Bronchial epithelial cell (primary cell): ENCODE measurements at regions not wholly inside any gene's neighbourhood (a gene's known extent, or its start where the extent isn't known, plus 50 kb on each side); places are given as distances from the start of the nearest gene placed in this dataset.
"Not testable (repeated sequence)": the region's sequence is repeated elsewhere in the genome, so short reads cannot be mapped to it uniquely, and the experiment has no call there.

Experiments
- DNase-seq: peaks from one replicate; pipeline ENCODE4 v3.0.0-alpha.2; 2010; ENCODE audit warnings: low read depth
- FAIRE-seq: peaks from 2 replicates; lab custom pipeline; 2011; peaks lifted over from hg19 to GRCh38; lab: Jason Lieb, UNC
- H3K27me3 ChIP-seq: 2 replicates; pipeline ENCODE4 v1.5.1; 2011; ENCODE audit warnings: low read length; ENCODE audit not compliant: control insufficient read depth, insufficient read depth
- H3K36me3 ChIP-seq: 2 replicates; pipeline ENCODE4 v1.5.1; 2011; ENCODE audit warnings: low read length; ENCODE audit not compliant: control insufficient read depth, insufficient read depth
- H3K4me3 ChIP-seq: 2 replicates; pipeline ENCODE4 v1.5.1; 2011; ENCODE audit warnings: mild to moderate bottlenecking, low read depth, low read length, control low read depth
- TF ChIP-seq, protein P1 (sequence below): IDR thresholded peaks from 2 replicates; pipeline ENCODE4 v1.5.1; 2011; ENCODE audit warnings: mild to moderate bottlenecking, moderate library complexity, low read length, control low read depth, inconsistent platforms; ENCODE audit not compliant: insufficient read depth, severe bottlenecking

DNA sequence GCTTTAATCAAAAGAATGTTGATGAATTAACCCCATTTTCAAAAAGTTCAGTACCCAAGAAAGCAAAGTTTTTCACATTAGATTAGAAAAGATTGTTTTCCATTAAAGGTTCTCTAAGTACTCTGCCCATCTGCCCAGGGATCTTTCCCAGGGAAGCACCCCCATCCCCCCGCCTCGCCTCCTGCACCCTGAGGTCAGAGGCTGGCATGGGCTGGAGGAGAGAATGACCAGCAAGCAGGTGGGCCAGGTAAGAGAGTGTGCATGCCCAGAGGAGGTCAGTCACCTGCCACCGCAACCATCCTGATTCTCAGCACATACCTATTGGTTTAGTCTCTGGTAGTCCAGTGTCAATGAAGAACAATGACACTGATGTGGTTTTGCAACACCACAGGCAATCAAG, 279.4 kb upstream of the ZNF507 start:
- FAIRE-seq (no peak), DNase-seq (no peak)
- Histone ChIP-seq H3K27me3 (no peaks in the 10 kb centered on the region), H3K36me3 (no peaks in the 10 kb centered on the region), H3K4me3 (no peak overlapping the region)
- TF ChIP-seq, protein P1, sequence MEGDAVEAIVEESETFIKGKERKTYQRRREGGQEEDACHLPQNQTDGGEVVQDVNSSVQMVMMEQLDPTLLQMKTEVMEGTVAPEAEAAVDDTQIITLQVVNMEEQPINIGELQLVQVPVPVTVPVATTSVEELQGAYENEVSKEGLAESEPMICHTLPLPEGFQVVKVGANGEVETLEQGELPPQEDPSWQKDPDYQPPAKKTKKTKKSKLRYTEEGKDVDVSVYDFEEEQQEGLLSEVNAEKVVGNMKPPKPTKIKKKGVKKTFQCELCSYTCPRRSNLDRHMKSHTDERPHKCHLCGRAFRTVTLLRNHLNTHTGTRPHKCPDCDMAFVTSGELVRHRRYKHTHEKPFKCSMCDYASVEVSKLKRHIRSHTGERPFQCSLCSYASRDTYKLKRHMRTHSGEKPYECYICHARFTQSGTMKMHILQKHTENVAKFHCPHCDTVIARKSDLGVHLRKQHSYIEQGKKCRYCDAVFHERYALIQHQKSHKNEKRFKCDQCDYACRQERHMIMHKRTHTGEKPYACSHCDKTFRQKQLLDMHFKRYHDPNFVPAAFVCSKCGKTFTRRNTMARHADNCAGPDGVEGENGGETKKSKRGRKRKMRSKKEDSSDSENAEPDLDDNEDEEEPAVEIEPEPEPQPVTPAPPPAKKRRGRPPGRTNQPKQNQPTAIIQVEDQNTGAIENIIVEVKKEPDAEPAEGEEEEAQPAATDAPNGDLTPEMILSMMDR: no peak

DNA sequence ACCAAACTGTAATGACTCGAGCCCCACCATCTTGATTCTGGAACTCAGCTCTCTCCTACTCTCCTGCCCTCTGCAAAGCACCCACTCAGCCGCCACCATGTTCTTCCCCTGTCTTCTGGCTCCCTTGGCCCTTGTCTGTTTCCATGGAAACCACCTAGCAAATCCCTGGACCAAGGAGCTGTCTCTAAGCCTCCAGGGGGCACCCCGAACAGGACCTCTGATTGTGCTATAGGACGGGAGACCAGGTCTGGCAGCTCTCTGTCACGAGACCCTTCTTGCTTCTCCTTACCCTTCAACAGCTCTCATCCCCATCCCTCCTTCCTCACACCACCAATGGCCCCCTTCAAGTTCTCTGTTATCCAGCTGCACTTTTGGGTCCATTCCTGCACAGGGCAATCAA, 277.7 kb upstream of the ZNF507 start:
- Histone ChIP-seq H3K27me3 (no peaks in the 10 kb centered on the region), H3K36me3 (no peaks in the 10 kb centered on the region), H3K4me3 (no peak overlapping the region)
- FAIRE-seq (no peak), DNase-seq (no peak)
- TF ChIP-seq, protein P1: no peak

DNA sequence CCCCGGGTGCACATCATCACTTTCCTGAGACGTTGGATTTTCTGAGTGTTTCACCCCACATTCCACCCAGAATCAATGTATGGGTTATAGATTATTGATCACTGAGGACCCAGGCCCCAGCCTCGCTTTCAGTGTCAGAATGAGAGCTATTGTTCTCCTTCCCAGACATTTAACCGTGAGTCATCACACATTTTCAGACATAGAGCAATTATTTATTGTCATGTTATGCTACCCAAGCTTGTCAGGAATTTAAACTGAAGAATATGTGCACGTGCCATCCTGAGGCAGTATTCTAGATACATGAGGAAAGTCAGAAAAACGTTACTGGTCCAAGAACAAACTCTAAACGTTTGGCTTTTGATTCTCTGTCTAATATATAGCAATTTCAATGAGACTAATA, 276.6 kb upstream of the ZNF507 start:
- DNase-seq: no peak
- Histone ChIP-seq H3K36me3 (no peaks in the 10 kb centered on the region), H3K27me3 (no peaks in the 10 kb centered on the region), H3K4me3 (no peak overlapping the region)
- no peak for FAIRE-seq
- TF ChIP-seq, protein P1: no peak

DNA sequence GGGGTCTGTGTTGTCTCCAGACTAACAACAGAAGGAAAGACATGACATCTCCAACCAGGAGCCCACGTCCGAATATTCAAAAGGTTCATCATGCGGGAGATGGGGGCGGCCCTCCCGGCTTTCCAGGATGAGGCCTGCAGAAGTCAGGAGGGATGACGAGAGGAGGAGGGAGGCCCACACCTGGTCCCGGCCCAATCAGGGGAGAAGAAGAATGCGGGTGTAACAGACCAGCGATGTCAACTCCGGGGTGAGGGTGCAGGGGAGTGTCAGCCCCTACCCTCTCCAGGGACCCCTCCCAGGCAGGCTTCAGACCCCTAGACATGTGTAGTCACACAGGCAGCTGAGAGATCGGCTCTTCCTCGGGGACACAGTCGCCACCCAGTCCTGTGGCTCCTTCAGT, 275.3 kb upstream of the ZNF507 start:
- no peaks in the 10 kb centered on the region for H3K27me3 ChIP-seq

DNA sequence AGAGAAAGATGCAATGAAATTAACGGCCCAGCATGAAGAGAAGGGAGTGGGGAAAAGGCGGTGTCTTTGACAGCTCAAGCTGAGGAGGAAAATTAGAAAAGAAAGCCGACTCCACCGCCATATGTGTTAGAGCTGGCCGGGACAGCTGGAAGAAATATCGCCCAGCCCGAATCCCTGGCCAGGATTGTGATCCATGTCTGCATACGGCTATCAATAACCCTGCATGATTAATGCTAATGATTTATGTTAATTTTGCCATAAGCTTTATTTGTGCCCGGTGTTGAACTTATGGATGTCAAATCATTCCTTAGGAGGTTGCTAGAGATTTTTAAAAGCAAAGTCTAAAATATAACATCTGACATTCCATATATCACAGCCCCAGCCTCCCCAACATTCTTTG, 263.4 kb upstream of the ZNF507 start:
- FAIRE-seq (no peak), DNase-seq (no peak)
- Histone ChIP-seq H3K4me3 (no peak overlapping the region), H3K36me3 (no peaks in the 10 kb centered on the region), H3K27me3 (no peaks in the 10 kb centered on the region)
- TF ChIP-seq, protein P1: no peak

More for the DNA sequence above, 275.3 kb upstream of the ZNF507 start:
- TF ChIP-seq, protein P1: no peak
- DNase-seq: no peak
- Histone ChIP-seq H3K36me3 (no peaks in the 10 kb centered on the region), H3K4me3 (no peak overlapping the region)
- FAIRE-seq: no peak

DNA sequence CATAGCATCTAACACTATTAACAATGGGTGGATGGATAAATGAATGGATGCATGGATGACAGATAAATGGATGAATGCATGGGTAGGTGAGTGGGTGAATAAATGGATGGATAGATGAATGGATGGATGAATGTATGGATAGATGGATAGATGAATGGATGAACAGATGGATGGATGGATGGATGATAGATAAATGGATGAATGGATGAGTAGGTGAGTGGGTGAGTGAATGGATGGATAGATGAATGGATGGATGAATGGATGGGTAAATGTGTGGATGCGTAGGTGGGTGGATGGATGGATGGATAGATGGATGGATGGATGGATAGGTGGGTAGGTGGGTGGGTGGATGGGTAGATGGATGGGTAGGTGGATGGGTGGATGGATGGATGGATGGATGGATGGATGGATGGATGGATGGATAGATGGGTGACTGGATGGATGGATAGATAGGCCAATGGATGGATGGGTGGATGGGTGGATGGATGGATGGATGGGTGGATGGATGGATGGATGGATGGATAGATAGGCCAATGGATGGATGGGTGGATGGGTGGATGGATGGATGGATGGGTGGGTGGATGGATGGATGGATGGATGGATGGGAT, 260.6 kb upstream of the ZNF507 start:
- H3K27me3 ChIP-seq, FAIRE-seq, H3K4me3 ChIP-seq, DNase-seq, H3K36me3 ChIP-seq: not testable (repeated sequence)
